ENCODE measurements at regions not wholly inside any gene's neighbourhood (a gene's known extent, or its start where the extent isn't known, plus 50 kb on each side); places are given as distances from the start of the nearest gene placed in this dataset.

GRCh38 chr1:60903591-60903990 lies 178.8 kb upstream of the NFIA start:
- DNase-seq (ENCODE audit: low read depth): peak; percentile 18
- in situ Hi-C loops (cut with HindIII; ENCODE audit: low sequenced_read_pairs): no loop called here
- H3K4me3 ChIP-seq (ENCODE audit: low read depth, low read length): no peak overlapping the region
- TF ChIP-seq CTCF (IDR thresholded peaks at IDR 0.05; ENCODE audit: low read depth, low read length, missing control alignments): no peak

DNA sequence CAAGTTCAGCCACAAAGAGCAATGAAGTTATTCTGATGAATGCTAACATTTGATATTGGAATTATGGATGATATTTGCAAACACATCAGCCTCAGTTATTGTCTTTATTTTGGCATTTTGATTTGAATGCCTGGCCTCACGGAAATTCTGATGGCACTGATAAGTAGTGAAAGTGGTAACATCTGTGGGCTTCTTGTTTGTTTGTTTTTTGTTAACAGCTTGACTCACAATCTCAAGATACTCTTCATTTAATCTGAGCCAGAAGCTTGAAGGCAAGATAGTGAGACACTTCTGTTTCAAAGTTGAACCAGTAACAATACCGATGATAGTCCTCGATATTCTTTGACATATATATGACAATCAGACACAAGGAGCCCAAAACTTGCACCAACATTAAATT lies 182.9 kb upstream of the NFIA start:
- H3K4me3 ChIP-seq (ENCODE audit: low read depth, low read length): no peak overlapping the region
- TF ChIP-seq CTCF (IDR thresholded peaks at IDR 0.05; ENCODE audit: low read depth, low read length, missing control alignments): no peak
- in situ Hi-C loops (cut with HindIII; ENCODE audit: low sequenced_read_pairs): no loop called here
- no peak for DNase-seq (ENCODE audit: low read depth)

DNA sequence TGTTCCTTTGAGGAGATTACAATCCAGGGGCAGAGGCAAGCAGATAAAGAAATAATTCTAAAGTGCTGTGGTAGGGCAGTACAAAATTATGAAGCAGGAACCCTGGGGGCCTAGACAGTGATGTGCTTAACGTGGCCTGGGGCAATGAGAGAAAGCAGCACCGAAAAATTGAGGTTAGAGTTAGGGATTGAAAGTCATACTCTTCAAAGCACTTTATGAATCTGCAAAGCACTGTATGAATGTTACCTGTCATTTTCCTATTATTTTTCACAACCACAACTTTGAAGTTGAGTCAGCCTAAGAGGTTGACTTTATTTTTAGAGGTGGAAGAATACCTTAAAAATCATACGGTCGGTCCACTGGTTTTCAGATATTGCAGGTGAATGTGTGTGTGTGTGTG lies 183.4 kb upstream of the NFIA start:
- TF ChIP-seq CTCF (IDR thresholded peaks at IDR 0.05; ENCODE audit: low read depth, low read length, missing control alignments): no peak
- in situ Hi-C loops (cut with HindIII; ENCODE audit: low sequenced_read_pairs): no loop called here
- H3K4me3 ChIP-seq (ENCODE audit: low read depth, low read length): no peak overlapping the region
- no peak for DNase-seq (ENCODE audit: low read depth)

DNA sequence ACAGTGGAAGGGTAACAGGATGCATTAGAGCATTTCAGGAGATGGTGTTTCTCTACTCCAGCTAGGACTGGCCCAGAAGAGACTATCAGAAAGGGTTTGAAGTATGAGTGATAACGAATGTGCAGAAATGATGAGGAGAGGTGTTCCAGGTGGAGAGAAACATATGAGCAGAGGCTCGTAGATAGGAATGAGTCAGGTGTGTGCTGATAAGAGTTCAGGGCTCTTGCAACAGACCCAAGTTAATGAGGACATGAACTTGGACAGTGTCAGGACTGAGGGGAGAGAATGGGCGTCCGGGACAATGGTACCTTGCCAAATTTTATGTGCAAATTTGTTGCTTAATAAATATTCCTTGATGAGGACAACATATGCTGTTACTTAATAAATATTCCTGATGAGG lies 183.9 kb upstream of the NFIA start:
- H3K4me3 ChIP-seq (ENCODE audit: low read depth, low read length): no peak overlapping the region
- no peak for DNase-seq (ENCODE audit: low read depth)
- in situ Hi-C loops (cut with HindIII; ENCODE audit: low sequenced_read_pairs): no loop called here
- TF ChIP-seq CTCF (IDR thresholded peaks at IDR 0.05; ENCODE audit: low read depth, low read length, missing control alignments): no peak

DNA sequence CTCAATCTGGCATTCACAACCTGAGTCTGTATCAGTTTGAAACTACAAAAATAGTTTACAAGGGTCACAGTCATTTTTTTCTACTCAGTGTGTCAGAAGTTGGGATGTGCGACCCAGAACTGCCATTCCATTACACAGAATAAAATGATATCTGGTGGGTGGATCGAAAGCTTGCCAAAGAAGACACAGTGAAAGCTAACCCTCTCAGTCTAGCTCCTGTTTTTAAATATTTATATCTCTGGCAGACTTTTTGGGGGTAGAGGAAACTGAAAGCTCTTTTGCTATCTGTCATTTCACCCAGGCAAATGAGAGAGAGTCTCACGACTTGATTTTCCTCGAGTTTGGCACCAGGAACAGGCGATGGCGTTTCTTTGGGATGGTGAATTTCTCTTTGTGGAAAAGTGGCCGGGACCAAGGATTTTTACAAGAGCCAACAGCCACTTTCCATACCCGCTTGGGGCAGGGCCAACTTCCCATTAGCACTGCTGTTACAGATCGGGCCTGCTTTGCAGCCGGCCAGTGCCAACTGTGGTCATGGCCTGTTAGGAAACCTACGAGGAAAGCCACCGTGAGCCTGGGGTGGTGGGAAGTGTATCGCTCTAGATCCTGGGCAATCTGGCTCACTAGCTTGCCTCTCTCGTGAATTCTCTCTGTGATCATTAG lies 185.5 kb upstream of the NFIA start:
- in situ Hi-C loops (cut with HindIII; ENCODE audit: low sequenced_read_pairs): no loop called here
- no peak for DNase-seq (ENCODE audit: low read depth)
- H3K4me3 ChIP-seq (ENCODE audit: low read depth, low read length): no peak overlapping the region
- no peak for TF ChIP-seq CTCF (IDR thresholded peaks at IDR 0.05; ENCODE audit: low read depth, low read length, missing control alignments)

- in situ Hi-C loops (cut with HindIII; ENCODE audit: low sequenced_read_pairs): no loop called here
- TF ChIP-seq CTCF (IDR thresholded peaks at IDR 0.05; ENCODE audit: low read depth, low read length, missing control alignments): no peak
- H3K4me3 ChIP-seq (ENCODE audit: low read depth, low read length): no peak overlapping the region
- no peak for DNase-seq (ENCODE audit: low read depth)
Observed at GRCh38 chr1:60895701-60896100, 186.7 kb upstream of the NFIA start.
